ENCODE measurements at regions not wholly inside any gene's neighbourhood (a gene's known extent, or its start where the extent isn't known, plus 50 kb on each side); places are given as distances from the start of the nearest gene placed in this dataset.
"Not testable (repeated sequence)": the region's sequence is repeated elsewhere in the genome, so short reads cannot be mapped to it uniquely, and the experiment has no call there.

DNA sequence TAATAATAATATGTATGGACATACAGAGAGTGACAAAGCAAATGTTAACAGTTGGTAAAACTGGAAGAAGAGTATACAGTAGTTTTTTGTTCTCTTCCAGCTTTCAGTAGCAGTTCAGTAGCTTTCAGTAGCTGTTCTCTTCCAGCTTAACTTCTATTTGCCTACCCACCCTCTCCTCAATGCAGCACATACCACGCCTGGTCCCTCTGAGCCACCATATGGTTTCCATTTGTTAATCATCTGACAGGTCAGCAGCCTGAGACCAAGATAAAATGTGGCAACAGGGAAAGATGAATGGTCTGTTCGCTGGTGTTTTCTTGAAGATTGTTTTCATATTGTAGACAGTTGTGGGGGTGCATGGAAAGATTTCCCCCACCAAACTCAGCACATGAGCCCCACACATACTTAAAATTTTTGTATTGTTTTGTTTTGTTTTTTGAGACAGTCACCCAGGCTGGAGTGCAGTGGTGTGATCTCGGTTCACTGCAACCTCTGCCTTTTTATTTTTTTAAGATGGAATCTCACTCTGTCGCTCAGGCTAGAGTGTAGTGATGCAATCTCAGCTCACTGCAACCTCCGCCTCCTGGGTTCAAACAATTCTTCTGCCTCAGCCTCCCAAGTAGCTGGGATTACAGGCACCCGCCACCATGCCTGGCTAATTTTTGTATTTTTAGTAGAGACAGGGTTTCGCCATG, 56.8 kb downstream of the ATP6V0E2 start:
- not testable (repeated sequence) for ATAC-seq

DNA sequence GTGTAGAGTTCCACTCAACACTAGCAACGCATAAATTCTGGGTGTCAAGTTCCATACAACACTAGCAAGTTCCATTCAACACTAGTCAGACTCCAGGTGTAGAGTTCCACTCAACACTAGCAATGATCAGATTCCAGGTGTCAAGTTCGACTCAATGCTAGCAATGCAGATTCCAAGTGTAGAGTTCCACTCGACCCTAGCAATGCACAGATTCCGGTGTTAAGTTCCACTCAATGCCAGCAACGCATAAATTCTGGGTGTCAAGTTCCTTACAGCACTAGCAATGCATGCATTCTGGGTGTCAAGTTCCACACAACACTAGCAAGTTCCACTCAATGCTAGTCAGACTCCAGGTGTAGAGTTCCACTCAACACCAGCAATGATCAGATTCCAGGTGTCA, 60.0 kb downstream of the ATP6V0E2 start:
- not testable (repeated sequence) for ATAC-seq

DNA sequence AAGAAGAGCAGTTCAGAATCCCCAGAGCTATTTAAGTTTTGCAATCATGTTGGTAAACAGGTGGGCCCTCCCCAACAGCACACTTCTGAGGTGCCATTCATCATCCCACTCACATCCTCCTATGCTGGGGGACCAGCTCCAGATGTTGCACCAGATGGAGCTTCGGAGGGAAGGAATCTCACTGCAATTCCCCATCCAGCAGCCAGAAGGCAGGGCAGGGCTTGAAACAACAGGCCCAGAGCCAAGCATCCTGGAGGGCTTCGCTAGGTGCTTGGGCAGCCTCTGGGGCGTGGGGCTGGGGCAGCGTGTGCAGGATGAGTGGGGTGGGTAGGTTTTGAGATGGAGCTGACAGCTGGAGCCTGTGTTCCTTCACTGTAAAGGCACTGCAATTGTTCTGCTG, 73.6 kb downstream of the ATP6V0E2 start:
- ATAC-seq = not testable (repeated sequence)

DNA sequence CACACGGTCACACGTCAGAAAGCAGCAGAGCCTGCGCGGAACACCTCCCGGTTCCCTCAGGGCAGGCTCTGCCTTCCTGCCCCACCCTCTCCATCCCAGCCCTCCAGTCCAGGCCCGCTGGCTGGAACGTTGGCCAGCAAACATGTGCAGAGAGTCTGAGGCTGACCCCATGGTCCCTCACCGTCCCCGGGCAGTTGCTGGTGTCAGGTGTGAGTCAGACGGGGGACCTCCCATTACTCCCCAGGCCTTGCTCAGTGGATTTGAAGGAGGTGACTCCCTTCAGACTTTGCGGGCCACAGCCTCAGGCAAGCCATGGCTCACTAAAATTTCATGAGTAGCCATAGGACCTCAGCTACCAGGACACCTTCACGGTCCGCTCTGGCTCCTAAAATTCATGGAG, 74.7 kb downstream of the ATP6V0E2 start:
- not testable (repeated sequence) for ATAC-seq

DNA sequence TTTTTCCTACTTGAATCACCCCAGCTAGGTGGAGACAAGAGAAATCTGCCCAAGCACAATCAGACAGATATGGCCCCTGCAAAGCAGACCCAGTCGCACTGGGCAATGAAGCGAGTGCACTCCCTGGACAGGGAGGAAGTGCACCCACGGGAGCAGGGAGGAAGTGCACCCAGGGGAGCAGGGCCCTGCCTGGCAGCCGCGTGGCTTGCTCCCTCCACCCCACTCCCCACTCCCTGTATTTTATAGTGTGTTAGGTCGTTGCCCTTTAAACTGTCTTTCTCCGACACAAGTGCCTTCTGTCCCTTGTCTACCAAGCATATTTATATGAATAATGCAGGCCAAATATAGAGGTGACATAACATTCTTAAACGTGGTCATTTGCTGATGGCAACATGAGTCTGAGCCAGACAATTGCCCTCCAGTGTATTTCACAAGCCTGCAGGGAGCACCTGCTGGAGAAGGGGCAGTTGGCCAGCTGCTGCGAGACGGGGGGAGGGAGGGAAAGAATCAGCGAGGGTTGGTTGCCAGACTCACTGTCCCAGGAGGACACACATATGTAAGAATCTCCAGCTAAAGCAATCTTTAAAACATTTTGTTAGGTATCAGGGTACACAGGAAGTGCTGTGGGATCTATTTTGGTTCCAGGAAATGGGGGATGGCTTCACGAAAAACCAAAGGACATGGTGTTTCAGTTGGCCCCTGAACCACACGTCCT, 76.3 kb downstream of the ATP6V0E2 start:
- not testable (repeated sequence) for ATAC-seq

DNA sequence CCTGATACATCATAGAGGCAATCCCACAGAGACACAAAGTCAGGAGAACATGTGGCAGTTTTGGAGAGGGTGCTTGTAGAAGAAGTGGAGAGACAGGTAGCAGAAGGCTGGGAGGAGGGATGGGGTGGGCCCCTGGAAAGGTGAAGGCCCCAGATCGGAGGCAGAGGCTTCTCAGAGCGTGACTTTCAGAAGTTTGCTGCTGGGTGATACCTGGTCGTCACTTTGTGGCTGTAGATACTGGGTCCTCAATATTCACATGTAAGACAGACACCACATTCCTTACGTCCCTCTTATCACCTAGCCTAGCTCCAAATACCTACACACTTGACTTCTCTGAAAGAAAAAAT, 76.8 kb downstream of the ATP6V0E2 start:
- ATAC-seq = not testable (repeated sequence)

DNA sequence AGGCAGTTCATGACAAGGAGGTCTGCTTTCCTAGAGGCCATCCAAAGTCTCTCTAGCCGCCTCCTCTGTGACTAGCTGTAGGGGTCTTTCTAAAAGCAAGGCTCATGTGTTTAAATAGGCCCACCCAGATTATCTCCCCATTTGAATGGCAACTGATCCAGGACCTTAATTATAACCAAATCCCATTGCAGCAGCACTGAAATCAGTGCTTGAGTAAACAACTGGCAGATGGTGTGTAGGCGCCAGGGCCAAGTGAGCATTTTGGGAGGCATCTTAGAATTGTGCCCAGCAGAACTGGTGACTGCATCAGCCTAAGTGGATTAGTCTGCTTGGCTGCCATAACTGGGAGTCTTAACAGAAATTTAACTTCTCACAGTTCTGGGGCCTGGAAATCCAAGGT, 77.8 kb downstream of the ATP6V0E2 start:
- not testable (repeated sequence) for ATAC-seq

DNA sequence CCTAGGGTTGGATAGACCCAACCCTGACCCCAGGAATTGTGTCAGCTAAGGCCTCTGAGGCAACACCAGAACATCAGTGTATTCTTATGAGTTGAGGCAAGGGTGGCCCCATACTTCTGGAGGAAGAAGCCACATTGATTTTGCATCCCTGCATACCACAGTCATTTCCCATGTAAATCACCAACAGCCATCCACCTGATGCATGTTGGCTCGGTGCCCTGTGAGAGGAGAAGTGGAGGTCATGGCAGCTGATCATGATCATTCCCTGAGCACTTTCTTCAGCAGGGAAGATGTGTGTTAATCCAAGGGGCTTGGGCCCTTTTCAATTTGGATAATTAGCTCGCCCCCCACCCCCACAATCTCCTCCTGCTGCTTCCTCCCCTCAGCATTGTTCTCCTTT, 85.1 kb downstream of the ATP6V0E2 start:
- ATAC-seq = not testable (repeated sequence)

DNA sequence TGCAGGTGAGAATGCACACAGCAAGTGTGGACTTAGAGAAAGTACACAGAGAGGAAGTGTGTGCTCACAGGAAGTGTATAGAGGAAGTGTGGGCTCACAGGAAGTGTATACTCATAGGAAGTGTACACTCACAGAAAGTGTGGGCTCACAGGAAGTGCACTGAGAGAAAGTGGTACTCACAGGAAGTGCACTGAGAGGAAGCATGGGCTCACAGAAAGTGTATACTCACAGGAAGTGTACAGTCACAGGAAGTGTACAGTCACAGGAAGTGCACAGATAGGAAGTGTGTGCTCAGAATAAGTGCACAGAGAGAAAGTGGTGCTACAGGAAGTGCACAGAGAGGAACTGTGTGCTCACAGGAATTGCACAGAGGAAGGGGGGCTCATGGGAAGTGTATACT, 87.1 kb downstream of the ATP6V0E2 start:
- ATAC-seq = peak; percentile 82 to 87

DNA sequence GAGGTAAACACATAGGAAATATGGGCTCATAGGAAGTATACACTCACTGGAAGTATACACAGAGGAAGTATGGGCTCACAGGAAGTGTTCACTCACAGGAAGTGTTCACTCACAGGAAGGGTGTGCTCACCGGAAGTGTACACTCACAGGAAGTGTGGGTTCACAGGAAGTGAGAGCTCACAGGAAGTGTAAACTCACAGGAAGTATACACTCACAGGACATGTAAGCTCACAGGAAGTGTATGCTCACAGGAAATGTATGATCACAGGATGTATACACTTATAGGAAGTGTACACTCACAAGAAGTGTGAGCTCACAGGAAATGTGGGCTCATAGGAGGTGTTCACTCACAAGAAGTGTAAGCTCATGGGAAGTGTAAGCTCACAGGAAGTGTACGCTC, 88.1 kb downstream of the ATP6V0E2 start:
- peak; percentile 75 to 80 for ATAC-seq

DNA sequence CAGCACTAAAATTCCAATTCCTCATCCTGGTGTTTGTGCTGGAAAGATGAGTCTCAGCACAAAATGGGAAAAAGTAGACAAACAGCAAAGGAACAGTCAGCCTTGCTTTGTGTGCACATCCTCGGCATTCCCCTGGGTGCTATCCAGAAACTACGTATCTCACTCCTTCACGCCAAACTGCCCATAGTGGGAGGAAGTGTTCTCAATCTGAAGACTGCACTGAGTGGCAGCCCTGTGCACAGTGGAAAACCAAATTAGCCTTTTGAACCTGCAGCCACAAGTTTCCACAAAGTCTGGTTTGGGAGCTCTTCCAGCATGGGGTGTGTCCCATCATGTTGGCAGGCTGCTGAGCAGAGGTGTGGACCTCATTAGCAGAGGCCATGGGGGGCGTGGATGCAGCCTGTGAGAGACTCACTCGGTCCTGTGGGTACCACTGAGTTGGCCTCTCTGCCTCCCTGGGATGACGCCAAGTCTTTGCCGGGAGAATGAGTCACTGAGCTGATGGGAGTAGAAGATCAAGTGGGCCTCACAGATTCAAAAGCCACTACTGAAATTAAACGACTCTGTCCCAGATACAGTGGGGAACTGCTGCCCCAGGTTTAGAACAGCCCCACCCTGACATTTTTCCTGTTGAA, 89.0 kb downstream of the ATP6V0E2 start:
- not testable (repeated sequence) for ATAC-seq

DNA sequence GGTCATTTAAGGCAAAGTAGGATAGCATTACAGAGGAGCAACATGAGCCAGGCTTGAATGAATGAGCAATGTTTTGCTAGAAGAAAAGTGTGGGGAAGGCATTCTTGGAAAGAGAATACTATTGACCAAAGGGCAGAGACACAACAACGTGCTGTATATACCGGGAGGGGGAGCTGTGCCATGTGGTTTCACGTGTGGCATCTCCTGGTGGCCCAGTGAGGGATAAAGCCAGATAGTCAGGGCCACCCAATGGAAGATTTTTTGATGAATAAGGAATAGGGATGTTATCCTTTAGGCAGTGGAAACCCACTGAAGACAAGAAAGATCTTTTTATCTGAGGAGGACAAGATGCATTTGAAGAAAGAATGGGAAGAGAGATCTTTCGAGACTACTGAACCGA, 90.2 kb downstream of the ATP6V0E2 start:
- ATAC-seq = not testable (repeated sequence)

DNA sequence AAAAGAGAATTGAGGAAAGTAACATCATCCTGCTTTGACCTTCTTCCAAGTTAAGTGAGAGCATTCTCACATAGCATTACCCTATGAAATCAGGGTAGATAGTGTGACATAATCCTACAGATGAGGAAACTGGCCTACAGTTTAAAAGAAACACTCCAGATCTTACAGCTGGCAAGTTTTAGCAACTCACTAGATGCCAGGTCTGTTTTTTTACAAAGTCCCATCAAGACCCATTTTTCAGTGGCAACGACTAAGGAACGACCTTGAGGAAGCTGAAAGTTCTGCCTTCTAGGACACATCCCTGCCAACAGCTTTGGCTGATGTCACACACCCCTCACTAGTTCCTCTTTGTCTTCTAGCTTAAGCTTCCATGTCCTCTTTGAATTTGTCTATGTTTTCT, 92.7 kb downstream of the ATP6V0E2 start:
- not testable (repeated sequence) for ATAC-seq

DNA sequence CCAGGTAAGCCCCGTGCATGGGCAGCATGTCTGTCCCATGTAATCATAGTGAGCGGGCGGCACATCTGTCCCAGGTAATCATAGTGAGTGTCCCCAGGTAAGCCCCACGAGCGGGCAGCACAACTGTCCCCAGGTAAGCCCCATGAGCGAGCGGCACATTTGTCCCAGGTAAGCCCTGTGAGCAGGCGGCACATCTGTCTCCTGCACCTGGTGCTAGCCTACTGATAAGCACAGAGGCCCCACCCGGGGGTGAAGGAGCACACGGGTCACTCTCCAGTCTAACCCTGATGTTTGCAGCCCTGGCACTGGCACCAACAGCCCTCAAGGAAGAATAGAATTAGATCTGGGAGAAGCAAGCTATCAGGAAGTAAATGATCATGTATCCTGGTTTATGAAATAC, 99.2 kb downstream of the ATP6V0E2 start:
- ATAC-seq = not testable (repeated sequence)

DNA sequence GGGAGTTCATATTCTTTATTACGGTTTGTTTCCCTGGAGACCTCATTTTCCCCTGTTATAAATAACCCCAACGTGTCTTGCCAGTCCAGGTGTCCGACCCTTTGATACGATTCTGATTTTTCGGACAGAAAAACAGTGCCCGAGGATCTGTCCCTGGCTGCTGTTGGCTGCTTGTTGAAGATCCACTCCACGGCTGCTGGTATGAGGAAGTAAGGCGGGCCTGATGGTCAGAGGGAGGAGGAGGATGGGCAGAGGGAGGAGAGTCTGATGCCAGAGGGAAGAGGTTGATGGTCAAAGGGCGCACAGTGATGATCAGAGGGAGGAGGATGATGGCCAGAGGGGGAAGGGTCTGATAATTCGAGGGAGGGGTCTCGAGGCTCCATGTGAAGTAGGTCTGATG, 99.9 kb downstream of the ATP6V0E2 start:
- not testable (repeated sequence) for ATAC-seq

DNA sequence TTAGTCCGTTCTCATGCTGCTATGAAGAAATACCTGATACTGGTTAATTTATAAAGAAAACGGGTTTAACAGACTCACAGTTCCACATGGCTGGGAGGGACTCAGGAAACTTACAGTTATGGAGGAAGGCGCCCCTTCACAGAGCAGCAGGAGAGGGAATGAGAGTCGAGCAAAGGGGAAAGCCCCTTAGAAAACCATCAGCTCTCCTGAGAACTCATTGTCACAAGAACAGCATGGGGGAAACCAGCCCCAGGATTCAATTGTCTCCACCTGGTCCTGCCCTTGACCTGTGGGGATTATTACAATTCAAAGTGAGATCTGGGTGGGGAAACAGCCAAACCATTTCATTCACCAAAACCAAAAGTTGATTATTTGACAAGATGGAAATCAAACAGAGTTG, 101.8 kb downstream of the ATP6V0E2 start:
- not testable (repeated sequence) for ATAC-seq

DNA sequence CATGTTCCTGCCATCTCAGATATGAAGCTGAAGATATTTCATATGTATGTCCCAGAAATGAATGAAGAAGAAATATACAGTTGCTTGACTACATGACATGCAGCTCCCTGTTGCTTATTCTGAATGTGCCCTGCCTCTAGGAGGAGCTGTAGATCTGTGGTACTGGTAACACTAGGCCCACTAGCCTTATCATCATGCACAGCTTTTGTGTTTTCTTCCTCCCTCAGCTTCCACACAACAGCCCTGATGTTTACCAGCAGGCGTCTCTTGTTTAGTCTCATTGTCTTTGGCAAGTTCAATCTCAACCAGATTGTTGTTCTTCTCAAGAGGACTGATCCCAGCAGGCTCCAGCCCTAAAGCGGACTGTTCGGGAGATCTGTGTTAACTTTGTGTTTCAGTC, 104.8 kb downstream of the ATP6V0E2 start:
- ATAC-seq = not testable (repeated sequence)

DNA sequence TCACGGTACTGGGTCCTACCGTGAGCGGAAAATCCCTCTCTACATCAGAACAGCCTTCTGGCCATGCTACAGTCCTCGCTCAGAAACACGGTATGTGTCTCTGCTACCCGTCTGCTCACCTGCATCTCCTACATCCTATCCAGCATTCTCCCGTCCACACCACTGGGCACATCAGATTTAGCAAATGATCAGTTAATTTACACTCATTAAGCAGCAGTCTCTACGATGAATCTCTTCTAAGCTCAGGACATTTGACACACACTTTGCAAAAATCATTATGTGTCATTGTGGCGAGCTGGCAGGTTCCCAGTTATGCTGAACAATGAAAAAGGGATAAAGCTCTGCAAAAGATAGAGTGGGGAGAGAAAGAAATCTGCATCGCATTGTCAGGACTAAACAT, 105.2 kb downstream of the ATP6V0E2 start:
- not testable (repeated sequence) for ATAC-seq

DNA sequence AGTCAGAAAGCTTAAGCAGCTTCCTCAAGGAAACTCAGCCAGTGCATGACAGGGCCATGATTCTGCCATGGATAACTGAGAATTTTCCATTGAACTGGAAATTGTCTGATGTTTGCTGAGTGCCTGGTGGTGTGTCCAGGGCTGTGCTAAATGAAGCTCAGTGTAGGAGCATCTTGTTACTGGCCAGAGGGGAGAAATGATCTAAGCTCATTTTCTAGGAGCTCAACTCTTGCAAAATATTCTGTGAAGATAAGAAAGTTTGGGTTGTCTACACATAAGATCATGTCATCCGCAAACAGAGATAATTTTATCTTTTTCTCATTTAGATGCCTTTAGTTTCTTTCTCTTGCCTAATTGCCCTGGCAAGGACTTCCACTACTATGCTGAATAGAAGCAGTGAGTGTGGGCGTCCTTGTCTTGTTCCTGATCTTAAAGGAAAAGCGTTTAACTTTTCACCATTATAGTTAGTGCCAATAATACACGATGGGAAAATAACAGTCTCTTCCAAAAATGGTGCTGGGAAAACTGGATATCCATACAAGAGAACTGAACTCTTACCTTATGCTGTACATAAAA, 108.9 kb downstream of the ATP6V0E2 start:
- ATAC-seq = not testable (repeated sequence)

DNA sequence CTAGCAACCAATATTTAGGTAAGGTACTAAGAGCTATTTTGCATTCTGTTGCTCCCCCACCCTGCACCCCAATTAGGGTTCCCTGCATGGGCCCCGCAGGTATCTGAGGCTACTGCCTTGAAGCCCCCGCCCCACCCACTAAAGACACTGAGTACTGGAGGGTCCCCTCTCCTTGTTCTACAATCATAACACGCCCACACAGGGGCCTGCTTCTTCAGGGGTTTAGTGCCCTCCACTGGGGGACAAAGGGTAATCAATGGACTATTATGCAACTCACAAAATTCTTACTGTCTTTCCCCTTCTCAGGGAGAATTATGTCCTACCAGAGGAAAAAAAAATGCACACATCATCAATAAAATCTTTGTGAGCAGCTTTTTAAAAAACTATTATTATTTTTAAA, 113.1 kb downstream of the ATP6V0E2 start:
- ATAC-seq = not testable (repeated sequence)

DNA sequence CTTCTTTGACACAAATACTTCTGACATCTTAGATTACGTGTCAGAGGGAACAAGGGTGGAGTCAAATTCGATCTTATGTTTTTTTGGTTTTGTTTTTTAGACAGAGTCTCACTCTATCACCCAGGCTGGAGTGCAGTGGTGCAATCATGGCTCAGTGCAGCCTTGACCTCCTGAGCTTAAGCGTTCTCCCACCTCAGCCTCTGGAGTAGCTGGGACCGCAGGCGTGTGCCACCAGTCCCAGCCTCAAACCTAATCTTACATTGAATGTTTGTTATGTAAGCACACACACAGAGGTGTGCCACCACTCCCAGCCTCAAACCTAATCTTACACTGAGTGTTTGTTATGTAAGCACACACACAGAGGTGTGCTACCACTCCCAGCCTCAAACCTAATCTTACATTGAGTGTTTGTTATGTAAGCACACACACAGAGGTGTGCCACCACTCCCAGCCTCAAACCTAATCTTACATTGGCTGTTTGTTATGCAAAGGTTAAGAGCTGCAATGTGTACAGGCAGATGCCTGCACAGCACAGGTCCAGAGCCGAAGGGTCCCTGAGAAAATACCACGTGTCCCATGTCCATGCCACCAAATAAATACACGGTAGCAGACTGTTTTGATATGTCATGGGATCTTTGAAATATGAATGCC, 118.0 kb downstream of the ATP6V0E2 start:
- not testable (repeated sequence) for ATAC-seq

DNA sequence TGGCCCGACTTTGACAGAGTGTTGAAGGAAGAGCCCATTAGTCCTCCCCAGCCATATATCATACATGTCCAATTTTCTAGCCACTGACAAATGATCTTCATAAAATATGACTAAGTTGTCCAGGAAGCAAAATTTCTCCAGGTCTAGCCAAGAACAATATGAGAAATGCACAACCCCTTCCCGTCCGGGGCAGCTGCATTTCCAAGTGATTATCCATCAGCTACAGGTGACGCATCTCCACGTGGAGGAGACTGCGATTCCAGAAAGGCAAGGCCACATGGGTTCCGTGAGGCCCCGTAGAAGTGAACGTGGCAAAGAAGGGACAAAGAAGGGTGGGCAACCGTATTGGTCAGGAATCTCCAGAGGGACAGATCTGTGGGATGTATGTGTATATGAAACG, 118.6 kb downstream of the ATP6V0E2 start:
- not testable (repeated sequence) for ATAC-seq
